Ovary (tissue), 7 donors: ENCODE measurements at regions not wholly inside any gene's neighbourhood (a gene's known extent, or its start where the extent isn't known, plus 50 kb on each side); places are given as distances from the start of the nearest gene placed in this dataset.

Experiments
- DNase-seq, 5 donors: peaks; one replicate each; pipeline ENCODE4 v3.0.0-alpha.2; 2019 to 2020
- H3K27ac ChIP-seq, 2 donors: fragments of 200-600 bp; one replicate each; pipeline versions ENCODE4 v1.5.1 to v1.8.0; 2019 to 2022
- H3K27me3 ChIP-seq: fragments of 200-600 bp; one replicate; pipeline ENCODE4 v1.8.0; 2022
- H3K36me3 ChIP-seq: fragments of 200-600 bp; sonication (generic); one replicate; pipeline ENCODE4 v1.5.1; 2019
- H3K4me1 ChIP-seq: one replicate; pipeline ENCODE4 v1.8.1; 2013; ENCODE audit warnings: mild to moderate bottlenecking, moderate library complexity; ENCODE audit not compliant: insufficient read depth
- H3K4me3 ChIP-seq: fragments of 200-600 bp; sonication (generic); one replicate; pipeline ENCODE4 v1.5.1; 2017
- H3K9me3 ChIP-seq, 2 donors: fragments of 200-600 bp in 1 of 2; sonication (generic) in 1 of 2; one replicate each; pipeline versions ENCODE4 v1.5.1 to v1.8.1; 2013 to 2019; ENCODE audit warnings: mild to moderate bottlenecking in 1 of 2, moderate library complexity in 1 of 2
- CTCF ChIP-seq, 3 donors: fragments of 450-650 bp in 2 of 3; fragments of 200-600 bp in 1 of 3; IDR thresholded peaks; one replicate each; pipeline versions ENCODE4 v1.5.1 to v1.8.0; 2016 to 2022; ENCODE audit warnings: antibody characterized with exemption in 3 of 3, mild to moderate bottlenecking in 1 of 3
- EP300 ChIP-seq: sonication (generic); formaldehyde crosslinking; IDR thresholded peaks from one replicate; pipeline ENCODE4 v1.6.1; 2017; ENCODE audit warnings: antibody characterized with exemption
- POLR2A ChIP-seq: fragments of 450-650 bp; IDR thresholded peaks from one replicate; pipeline ENCODE4 v1.6.1; 2017; ENCODE audit warnings: antibody characterized with exemption, mild to moderate bottlenecking, moderate library complexity
- WGBS, 3 donors: extraction: QIAGEN DNeasy Blood & Tissue Kit in 1 of 3; methylation state at CpG; one replicate each; pipeline versions ENCODE4 v1.1.5 to v1.1.7; 2013 to 2017; 5-methylcytosine and 5-hydroxymethylcytosine counted together
- intact Hi-C, 4 donors: fragments of 100-400 bp; cut with DNase I; formaldehyde crosslinking; loops; one replicate each; pipeline versions ENCODE4 v1.11.0 to v1.15.1; 2022 to 2023
- donor health status: DM: no; HTN: no; CAD: no; lungs with moderate emphysema.
- donor health status: DM: no; HTN: no; CAD: no.
- donor health status: Bipolar disorder and iron deficiency.
- donor health status: DM: no; HTN: no; CAD: no.
- donor health status: DM: yes; HTN: yes; CAD: no.

DNA sequence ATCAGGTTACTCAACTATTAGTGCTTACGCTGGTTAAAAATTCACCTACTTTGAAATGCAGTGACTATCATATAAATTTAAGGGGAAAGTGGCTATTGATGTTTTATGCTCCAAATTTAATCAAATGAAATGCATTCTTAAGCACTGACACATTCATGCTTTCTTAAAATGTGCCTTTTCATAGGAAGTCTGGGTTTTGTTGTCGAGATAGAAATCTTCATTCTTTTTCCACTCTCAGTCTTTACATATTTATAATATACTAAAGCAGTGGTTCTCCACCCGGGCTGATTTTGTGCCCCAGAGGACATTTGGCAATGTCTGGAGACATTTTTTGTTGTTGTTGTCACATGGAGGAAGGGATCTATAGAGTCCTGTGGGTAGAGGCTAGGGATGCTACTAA, 167.9 kb downstream of the PAX3 start:
- WGBS, 3 donors, result 62 to 73% (median 65%) methylated on average over 3 of the region's 3 CpGs
- Histone ChIP-seq H3K9me3 (no peaks in the 10 kb centered on the region), H3K36me3 (no peaks in the 10 kb centered on the region), H3K27me3 (peaks cover 2% of the 10 kb centered on the region), H3K4me1 (no peaks in the 10 kb centered on the region), H3K27ac (no peak overlapping the region), H3K4me3 (no peak overlapping the region)
- DNase-seq, result no peak
- TF ChIP-seq CTCF (IDR thresholded peaks at IDR 0.05) (no peak), POLR2A (no peak), EP300 (no peak)
- intact Hi-C loops, result no loop called here

DNA sequence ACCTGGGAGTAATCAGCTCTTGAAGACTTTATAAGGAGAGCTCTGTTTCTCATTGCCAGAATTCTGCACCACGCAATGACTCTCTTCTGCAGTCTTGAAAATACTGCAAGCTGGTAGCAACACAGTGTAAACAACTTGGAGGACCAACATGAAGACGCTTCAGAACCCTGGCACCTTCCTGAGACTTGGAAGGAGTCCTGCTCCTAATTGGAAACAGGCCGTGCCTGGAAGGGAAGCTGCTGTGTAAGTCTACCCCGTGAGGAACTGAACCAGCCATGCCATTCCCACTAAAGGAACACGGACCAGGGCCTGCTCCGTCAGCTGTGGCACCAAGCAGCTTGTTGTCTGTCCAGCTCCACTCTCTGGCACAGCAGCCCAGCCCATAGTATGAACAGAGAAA, 171.1 kb downstream of the PAX3 start:
- no peak for DNase-seq
- H3K36me3 ChIP-seq, result no peaks in the 10 kb centered on the region
- no peaks in the 10 kb centered on the region for H3K4me1 ChIP-seq
- intact Hi-C loops, result no loop called here
- H3K27me3 ChIP-seq, result peaks cover 4% of the 10 kb centered on the region
- no peak overlapping the region for H3K27ac ChIP-seq
- WGBS, 3 donors, result 74 to 89% (median 78%) methylated on average over 6 of the region's 6 CpGs
- no peak overlapping the region for H3K4me3 ChIP-seq
- TF ChIP-seq EP300, result no peak
- no peak for TF ChIP-seq CTCF (IDR thresholded peaks at IDR 0.05)
- no peak for TF ChIP-seq POLR2A
- no peaks in the 10 kb centered on the region for H3K9me3 ChIP-seq

DNA sequence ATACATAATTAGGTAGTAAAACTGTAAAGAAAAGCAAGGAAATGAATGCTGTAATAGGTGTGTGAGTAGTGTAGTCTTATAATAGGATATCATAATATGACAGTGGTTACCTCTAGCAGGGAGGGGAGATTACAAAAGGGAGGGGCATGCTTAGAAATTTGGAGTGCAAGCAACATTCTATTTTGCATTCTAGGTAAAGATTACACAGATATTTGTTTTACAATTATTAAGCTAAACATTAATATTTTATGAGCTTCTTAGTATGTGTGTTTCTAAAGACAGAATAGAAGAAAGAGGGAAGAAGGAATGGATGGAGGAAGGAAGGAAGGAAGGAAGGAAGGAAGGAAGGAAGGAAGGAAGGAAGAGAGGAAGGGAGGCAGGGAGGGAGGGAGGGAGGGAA, 177.9 kb downstream of the PAX3 start:
- Histone ChIP-seq H3K27ac (no peak overlapping the region), H3K36me3 (no peaks in the 10 kb centered on the region), H3K4me3 (no peak overlapping the region), H3K4me1 (no peaks in the 10 kb centered on the region), H3K9me3 (no peaks in the 10 kb centered on the region), H3K27me3 (peaks cover 3% of the 10 kb centered on the region)
- DNase-seq, result no peak
- intact Hi-C loops, result no loop called here
- TF ChIP-seq CTCF (IDR thresholded peaks at IDR 0.05) (no peak), EP300 (no peak), POLR2A (no peak)

DNA sequence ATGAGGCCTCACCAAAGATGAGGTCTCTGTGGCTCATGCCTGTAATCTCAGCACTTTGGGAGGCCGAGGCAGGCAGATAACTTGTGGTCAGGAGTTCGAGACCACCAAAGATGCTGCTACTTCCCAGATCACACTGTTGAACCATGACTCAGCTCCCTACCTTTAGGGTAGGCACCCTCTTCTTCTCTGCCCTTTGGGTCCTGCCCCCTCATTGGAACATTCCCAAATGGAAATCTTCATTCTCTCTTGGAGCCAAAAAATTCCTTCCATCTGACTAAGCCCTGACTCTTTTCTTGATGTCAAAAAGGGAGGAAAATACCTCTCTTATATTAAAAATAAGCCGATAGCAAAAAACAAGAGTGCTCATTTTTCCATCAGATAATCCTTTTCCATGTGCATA, 183.5 kb downstream of the PAX3 start:
- no peak for DNase-seq
- intact Hi-C loops, result no loop called here
- Histone ChIP-seq H3K9me3 (no peaks in the 10 kb centered on the region), H3K4me1 (no peaks in the 10 kb centered on the region), H3K27me3 (no peaks in the 10 kb centered on the region), H3K27ac (no peak overlapping the region), H3K36me3 (no peaks in the 10 kb centered on the region), H3K4me3 (no peak overlapping the region)
- TF ChIP-seq EP300 (no peak), POLR2A (no peak)
- WGBS, 3 donors, result 75 to 82% (median 77%) methylated on average over 3 of the region's 3 CpGs

DNA sequence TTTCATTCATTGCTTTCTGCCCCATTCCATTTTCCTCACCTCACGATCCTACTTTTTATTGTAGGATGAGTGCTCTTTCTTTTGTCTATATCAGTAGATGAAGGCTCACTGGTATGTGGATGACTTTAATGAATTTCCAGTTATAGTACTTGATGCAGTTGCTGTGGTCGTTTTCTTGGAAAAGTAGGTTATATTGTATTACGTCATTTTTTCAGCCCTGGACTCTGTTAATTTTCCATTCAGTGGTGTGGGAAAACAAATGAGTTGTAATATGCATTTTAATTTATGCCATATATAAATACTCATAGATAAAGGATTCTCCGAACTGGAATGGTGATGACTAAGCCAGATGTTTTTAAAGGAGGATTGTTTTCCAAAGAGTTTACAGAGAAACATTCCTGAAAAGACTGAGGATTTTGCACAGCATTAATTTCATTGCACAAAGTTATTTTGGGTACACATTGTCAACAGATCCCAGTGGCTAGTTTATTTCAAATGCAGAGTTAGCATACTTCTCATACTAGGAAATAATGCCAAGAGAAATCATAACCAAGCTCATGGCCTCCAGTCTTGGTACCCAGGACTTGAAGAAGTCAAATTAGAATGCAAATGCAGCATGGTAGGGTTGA, 189.7 kb downstream of the PAX3 start:
- H3K27me3 ChIP-seq, result no peaks in the 10 kb centered on the region
- no peak overlapping the region for H3K4me3 ChIP-seq
- TF ChIP-seq EP300, result no peak
- TF ChIP-seq POLR2A, result no peak
- H3K4me1 ChIP-seq, result no peaks in the 10 kb centered on the region
- H3K9me3 ChIP-seq, result no peaks in the 10 kb centered on the region
- intact Hi-C loops, result no loop called here
- no peak overlapping the region for H3K27ac ChIP-seq
- DNase-seq, result no peak
- H3K36me3 ChIP-seq, result no peaks in the 10 kb centered on the region
- 27 to 41% (median 29%) methylated on average over 4 of the region's 4 CpGs for WGBS, 3 donors
